GM12891 (cell line): ENCODE measurements at regions not wholly inside any gene's neighbourhood (a gene's known extent, or its start where the extent isn't known, plus 50 kb on each side); places are given as distances from the start of the nearest gene placed in this dataset.

Source experiments
- POLR2A ChIP-seq: IDR thresholded peaks from 2 replicates; pipeline ENCODE4 v1.6.1; 2011; ENCODE audit warnings: low read depth, low read length, control low read depth
- POLR2AphosphoS5 ChIP-seq: IDR thresholded peaks from 2 replicates; pipeline ENCODE4 v1.6.1; 2011; ENCODE audit warnings: low read depth, low read length, control low read depth
- SPI1 ChIP-seq: IDR thresholded peaks from 2 replicates; pipeline ENCODE4 v1.6.1; 2011; ENCODE audit warnings: low read depth, low read length, control low read depth
- TAF1 ChIP-seq: IDR thresholded peaks from 2 replicates; pipeline ENCODE4 v1.6.1; 2011; ENCODE audit warnings: low read depth, low read length, control low read depth

DNA sequence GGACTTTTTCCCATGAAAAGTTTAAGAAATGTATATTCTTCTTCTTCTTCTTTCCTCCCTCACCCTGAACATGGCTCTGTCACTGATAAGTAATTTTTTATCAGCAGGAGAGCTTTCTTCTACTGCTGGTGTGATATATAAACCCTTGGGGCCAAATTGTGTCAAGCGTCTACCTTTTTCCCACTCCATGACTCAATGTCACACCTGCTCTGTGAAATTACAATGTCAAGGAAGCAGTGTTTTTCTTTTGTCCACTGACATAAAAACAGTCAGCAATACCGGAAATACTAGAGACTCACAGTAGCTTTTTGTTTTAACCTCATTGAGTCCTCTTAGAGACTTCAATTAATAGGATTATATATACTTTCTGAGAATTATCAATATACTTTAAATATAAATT, 416.2 kb upstream of the ADGRL4 start:
- TF ChIP-seq POLR2A (no peak), SPI1 (no peak), POLR2AphosphoS5 (no peak), TAF1 (no peak)
